ENCODE measurements at regions not wholly inside any gene's neighbourhood (a gene's known extent, or its start where the extent isn't known, plus 50 kb on each side); places are given as distances from the start of the nearest gene placed in this dataset.

- no peak for TF ChIP-seq CTCF (IDR thresholded peaks at IDR 0.05)
- no peak for TF ChIP-seq EZH2 (IDR thresholded peaks at IDR 0.05; ENCODE audit: borderline replicate concordance, insufficient read depth, low read depth, low read length, poor library complexity, severe bottlenecking)
These were observed 53.9 kb downstream of the BARX1 start for GRCh38 chr9:93900971-93901861.

All from B cell (primary cell).